BE2C (cell line): ENCODE measurements at regions not wholly inside any gene's neighbourhood (a gene's known extent, or its start where the extent isn't known, plus 50 kb on each side); places are given as distances from the start of the nearest gene placed in this dataset.
"Not testable (repeated sequence)": the region's sequence is repeated elsewhere in the genome, so short reads cannot be mapped to it uniquely, and the experiment has no call there.

ENCODE experiments used
- DNase-seq: peaks from one replicate; pipeline ENCODE4 v3.0.0-alpha.2; 2020
- H3K27me3 ChIP-seq: fragments of 250-450 bp; sonication (Bioruptor Pico); 2 replicates; pipeline ENCODE4 v1.5.1; 2020; ENCODE audit warnings: mild to moderate bottlenecking
- H3K36me3 ChIP-seq: fragments of 250-450 bp; sonication (Bioruptor Pico); 2 replicates; pipeline ENCODE4 v1.5.1; 2020; ENCODE audit warnings: mild to moderate bottlenecking
- H3K4me1 ChIP-seq: fragments of 250-450 bp; sonication (Bioruptor Pico); 2 replicates; pipeline ENCODE4 v1.5.1; 2020
- H3K4me3 ChIP-seq: 2 replicates; pipeline ENCODE4 v1.5.1; 2011; ENCODE audit warnings: low read depth, low read length
- H3K9me3 ChIP-seq: fragments of 250-450 bp; sonication (Bioruptor Pico); 2 replicates; pipeline ENCODE4 v1.5.1; 2020
- TF ChIP-seq, protein P1 (sequence below): IDR thresholded peaks from 2 replicates; pipeline ENCODE4 v1.5.1; 2012; ENCODE audit warnings: mild to moderate bottlenecking, low read depth, low read length

DNA sequence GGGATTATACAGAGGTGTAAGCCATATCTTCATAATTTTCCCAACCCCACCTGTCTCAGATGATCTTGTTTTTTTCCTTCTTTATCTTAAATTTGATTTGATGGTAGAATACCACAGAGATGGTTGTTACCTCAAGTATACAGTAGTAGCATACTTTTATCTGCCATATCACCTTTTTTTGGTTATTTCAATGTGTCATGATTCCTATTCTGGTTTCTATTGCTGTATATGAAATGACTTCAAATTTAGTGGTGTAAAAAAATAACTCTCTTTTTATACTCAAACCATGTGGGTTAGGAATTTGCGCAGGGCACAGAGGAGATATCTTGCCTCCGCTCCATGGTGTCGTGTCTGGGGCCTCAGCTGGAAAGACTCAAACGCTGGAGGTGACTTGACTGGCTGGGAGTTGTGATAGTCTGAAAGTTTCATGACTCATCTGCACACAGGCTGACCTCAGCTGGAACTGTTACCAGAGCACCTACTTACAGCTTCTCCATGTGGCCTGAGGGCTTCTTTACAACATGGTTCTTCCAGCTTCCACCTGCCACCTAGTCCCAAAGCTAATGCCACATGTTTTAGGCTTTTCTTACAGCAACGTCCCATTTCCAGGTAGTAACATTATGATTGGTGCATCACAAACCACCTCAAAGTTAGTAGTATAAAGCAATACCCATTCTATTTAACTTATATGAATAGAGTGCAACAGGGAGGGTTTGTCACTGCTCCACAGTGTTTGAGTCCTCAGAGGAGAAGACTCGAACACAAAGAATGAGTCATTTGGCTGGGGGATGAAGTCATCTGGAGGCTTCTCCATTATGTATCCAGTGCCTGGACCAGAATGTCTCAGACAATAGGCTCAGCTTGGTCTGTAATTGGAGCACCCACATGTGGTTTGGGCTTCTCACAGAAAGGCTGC, 82.3 kb upstream of the XPO1 start:
- Histone ChIP-seq H3K36me3 (no peaks in the 10 kb centered on the region), H3K4me3 (no peak overlapping the region), H3K27me3 (no peaks in the 10 kb centered on the region), H3K4me1 (no peaks in the 10 kb centered on the region), H3K9me3 (no peaks in the 10 kb centered on the region)
- DNase-seq: no peak
- TF ChIP-seq, protein P1, sequence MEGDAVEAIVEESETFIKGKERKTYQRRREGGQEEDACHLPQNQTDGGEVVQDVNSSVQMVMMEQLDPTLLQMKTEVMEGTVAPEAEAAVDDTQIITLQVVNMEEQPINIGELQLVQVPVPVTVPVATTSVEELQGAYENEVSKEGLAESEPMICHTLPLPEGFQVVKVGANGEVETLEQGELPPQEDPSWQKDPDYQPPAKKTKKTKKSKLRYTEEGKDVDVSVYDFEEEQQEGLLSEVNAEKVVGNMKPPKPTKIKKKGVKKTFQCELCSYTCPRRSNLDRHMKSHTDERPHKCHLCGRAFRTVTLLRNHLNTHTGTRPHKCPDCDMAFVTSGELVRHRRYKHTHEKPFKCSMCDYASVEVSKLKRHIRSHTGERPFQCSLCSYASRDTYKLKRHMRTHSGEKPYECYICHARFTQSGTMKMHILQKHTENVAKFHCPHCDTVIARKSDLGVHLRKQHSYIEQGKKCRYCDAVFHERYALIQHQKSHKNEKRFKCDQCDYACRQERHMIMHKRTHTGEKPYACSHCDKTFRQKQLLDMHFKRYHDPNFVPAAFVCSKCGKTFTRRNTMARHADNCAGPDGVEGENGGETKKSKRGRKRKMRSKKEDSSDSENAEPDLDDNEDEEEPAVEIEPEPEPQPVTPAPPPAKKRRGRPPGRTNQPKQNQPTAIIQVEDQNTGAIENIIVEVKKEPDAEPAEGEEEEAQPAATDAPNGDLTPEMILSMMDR: no peak

DNA sequence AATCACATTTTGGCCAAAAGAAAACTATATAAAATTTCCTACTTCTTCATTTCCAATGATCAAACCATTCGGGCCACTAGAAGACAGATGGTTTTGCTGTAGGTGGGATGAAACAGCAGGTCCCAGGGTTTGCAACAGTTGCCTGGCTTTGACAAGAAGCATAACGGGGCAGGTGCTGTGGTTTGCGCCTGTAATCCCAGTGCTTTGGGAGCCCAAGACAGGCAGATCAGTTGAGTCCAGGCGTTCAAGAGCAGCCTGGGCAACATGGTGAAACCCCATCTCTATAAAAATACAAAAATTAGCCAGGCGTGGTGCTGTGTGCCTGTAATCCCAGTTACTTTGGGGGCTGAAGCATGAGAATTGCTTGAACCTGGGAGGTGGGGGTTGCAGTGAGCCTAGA, 81.4 kb upstream of the XPO1 start:
- Histone ChIP-seq H3K36me3 (no peaks in the 10 kb centered on the region), H3K4me1 (no peaks in the 10 kb centered on the region), H3K4me3 (no peak overlapping the region), H3K9me3 (no peaks in the 10 kb centered on the region), H3K27me3 (no peaks in the 10 kb centered on the region)
- DNase-seq: no peak
- TF ChIP-seq, protein P1: no peak

DNA sequence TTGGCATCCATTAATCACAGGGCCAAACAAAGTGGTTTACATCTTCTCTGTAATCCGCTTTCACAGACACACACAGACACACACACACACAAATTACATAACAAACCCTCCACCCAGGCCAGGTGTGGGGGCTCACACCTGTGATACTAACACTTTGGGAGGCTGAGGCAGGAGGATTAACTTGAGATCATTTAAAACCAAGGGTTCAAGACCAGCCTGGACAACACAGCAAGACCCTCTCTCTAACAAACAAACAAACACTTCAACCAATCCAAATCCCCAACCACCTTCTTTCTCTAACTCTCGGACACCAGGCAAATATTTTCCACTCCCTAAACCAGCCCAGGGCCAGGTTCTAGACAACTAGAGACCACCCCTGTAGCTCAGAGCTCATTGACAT, 79.5 kb upstream of the XPO1 start:
- no peaks in the 10 kb centered on the region for H3K4me1 ChIP-seq
- no peak overlapping the region for H3K4me3 ChIP-seq
- no peaks in the 10 kb centered on the region for H3K9me3 ChIP-seq
- no peaks in the 10 kb centered on the region for H3K36me3 ChIP-seq
- no peak for DNase-seq
- TF ChIP-seq, protein P1: no peak
- H3K27me3 ChIP-seq: no peaks in the 10 kb centered on the region

DNA sequence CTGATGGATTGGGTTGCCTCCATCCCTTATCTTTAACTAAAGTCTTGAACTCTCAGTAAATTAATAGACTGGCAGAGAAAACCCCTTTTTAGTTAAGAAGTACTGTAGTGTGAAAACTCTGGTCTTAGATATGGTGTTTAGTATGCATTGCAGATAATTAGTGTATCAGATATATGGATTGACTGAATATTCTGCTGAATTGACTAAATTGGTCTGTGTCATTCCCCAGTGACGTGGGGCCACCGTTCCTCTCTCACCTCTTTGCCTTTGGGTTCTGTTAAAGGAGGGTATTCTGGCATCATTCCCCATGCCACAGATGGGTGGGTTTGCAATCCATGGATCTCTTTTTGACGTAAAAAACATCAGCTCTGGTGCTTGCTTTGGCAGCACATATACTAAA, 67.1 kb upstream of the XPO1 start:
- Histone ChIP-seq H3K36me3 (no peaks in the 10 kb centered on the region), H3K4me1 (no peaks in the 10 kb centered on the region), H3K27me3 (no peaks in the 10 kb centered on the region), H3K4me3 (no peak overlapping the region), H3K9me3 (no peaks in the 10 kb centered on the region)
- TF ChIP-seq, protein P1: no peak
- no peak for DNase-seq

DNA sequence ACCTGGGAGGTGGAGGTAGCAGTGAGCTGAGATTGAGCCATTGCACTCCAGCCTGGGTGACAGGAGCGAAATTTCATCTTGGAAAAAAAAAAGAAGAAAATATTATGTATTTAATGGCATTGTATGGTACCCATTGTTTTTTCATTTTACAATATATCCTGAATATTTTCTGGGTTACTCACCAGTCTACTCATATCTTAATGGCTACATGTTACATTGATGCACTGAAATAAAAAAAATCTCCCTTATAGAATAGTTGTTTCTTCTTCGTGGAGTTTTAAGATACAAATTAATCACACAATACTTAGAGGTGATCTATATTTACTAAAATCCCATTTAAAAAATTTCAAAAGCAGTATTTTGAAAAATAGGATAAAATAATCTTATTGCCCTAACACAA, 66.3 kb upstream of the XPO1 start:
- DNase-seq: no peak
- Histone ChIP-seq H3K9me3 (no peaks in the 10 kb centered on the region), H3K4me3 (no peak overlapping the region), H3K36me3 (no peaks in the 10 kb centered on the region), H3K27me3 (no peaks in the 10 kb centered on the region), H3K4me1 (no peaks in the 10 kb centered on the region)
- TF ChIP-seq, protein P1: no peak

DNA sequence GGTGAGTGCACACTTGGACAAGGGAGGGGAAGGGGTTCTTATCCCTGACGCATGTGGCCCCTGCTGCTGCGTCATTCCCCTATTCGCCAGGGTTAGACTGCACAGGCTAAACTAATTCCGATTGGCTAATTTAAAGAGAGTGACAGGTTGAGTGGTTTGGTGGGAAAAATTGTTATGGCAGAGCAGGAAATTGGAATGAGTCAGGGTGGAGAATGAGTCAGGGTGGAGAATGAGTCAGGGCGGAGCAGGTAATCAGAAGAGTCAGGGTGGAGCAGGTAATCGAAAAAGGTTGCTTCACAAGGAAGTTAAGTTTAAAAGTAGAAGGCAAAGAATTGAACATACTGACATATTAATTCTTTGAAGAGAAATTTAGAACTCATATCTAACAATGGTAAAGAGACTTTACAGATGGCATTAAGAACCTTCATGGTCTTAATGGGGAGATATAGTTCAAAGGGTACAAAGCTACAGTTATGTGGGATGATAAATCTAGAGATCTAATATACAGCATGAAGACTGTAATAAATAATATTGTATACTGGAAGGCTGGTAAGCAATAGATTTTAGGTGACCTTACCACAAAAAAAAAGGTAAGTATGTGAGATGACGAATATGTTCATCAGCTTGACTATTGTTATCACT, 60.5 kb upstream of the XPO1 start:
- not testable (repeated sequence) for H3K9me3 ChIP-seq, H3K27me3 ChIP-seq, DNase-seq, H3K36me3 ChIP-seq, H3K4me1 ChIP-seq, H3K4me3 ChIP-seq
